ENCODE measurements at regions not wholly inside any gene's neighbourhood (a gene's known extent, or its start where the extent isn't known, plus 50 kb on each side); places are given as distances from the start of the nearest gene placed in this dataset.

DNA sequence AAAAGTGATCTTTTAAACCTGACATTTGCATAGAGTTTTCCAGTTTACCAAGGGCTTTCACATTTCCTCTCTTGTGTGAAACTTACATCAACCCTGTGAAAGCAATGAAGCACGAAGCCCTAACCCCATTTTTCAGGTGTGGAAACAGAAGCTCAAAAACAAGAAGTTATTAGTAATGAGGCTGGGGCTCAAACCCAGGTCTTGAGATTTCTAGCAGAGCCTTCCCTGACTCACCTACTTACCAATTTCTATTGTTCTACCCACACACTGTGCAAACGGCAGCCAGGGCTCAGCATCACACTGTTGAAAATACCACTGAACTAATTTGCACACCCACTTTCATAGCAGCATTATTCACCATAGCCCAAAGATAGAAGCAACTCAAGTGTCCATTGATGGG, 117.8 kb upstream of the IGF1R start:
- 0% methylated on average over 2 of the region's 2 CpGs for WGBS (ENCODE audit: insufficient coverage, low coverage, missing lambda C conversion rate)
- intact Hi-C loops (cut with micrococcal nuclease), result no loop called here
- no TSS peak for BruUV-seq (replicated peaks)
- TF ChIP-seq MYBL2 (IDR thresholded peaks at IDR 0.05; ENCODE audit: low read depth) (no peak), MYBL2 (CRISPR knock-in tag; IDR thresholded peaks at IDR 0.05; ENCODE audit: borderline replicate concordance) (no peak), ZNF384 (IDR thresholded peaks at IDR 0.05; ENCODE audit: low read depth, low read length) (no peak), ZNF57 (CRISPR knock-in tag; IDR thresholded peaks at IDR 0.05) (no peak), LARP7 (IDR thresholded peaks at IDR 0.05) (no peak), DPF2 (IDR thresholded peaks at IDR 0.05) (no peak), U2AF1 (optimal IDR thresholded peaks at IDR 0.05; ENCODE audit: low read depth, low read length) (no peak)
- TF ChIP-seq, protein P1, sequence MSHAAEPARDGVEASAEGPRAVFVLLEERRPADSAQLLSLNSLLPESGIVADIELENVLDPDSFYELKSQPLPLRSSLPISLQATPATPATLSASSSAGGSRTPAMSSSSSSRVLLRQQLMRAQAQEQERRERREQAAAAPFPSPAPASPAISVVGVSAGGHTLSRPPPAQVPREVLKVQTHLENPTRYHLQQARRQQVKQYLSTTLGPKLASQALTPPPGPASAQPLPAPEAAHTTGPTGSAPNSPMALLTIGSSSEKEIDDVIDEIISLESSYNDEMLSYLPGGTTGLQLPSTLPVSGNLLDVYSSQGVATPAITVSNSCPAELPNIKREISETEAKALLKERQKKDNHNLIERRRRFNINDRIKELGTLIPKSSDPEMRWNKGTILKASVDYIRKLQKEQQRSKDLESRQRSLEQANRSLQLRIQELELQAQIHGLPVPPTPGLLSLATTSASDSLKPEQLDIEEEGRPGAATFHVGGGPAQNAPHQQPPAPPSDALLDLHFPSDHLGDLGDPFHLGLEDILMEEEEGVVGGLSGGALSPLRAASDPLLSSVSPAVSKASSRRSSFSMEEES (CRISPR knock-in tag; IDR thresholded peaks at IDR 0.05), result no peak
- Histone ChIP-seq H3K27me3 (ENCODE audit: control insufficient read depth in 2 of 2, insufficient read depth in 2 of 2, low read length in 2 of 2) (peaks cover 9 to 19% of the 10 kb centered on the region in 2 experiments; a peak in 4 of 5 replicates), H3K36me3 (ENCODE audit: control insufficient read depth, insufficient read depth, low read length) (no peaks in the 10 kb centered on the region), H3K4me2 (ENCODE audit: insufficient read depth, low read length) (no peak overlapping the region), H2AFZ (ENCODE audit: low read depth, low read length) (no peak overlapping the region), H4K20me1 (replicated peaks; ENCODE audit: control insufficient read depth, insufficient read depth, low read length) (no peaks in the 10 kb centered on the region), H3K9me1 (ENCODE audit: control insufficient read depth, insufficient read depth, low read length) (no peaks in the 10 kb centered on the region), H3K27ac (ENCODE audit: extremely low read depth, low read depth, low read length) (no peak overlapping the region), H3K9ac (ENCODE audit: insufficient read depth in 1 of 2, low read depth in 2 of 2, low read length in 2 of 2) (no peak overlapping the region), H3K9me3 (replicated peaks; ENCODE audit: control insufficient read depth, insufficient read depth, low read depth, low read length) (no peaks in the 10 kb centered on the region), H3K4me3 (no peak overlapping the region), H3K79me2 (ENCODE audit: control insufficient read depth, insufficient read depth, low read length) (no peaks in the 10 kb centered on the region), H3K4me1 (replicated peaks in 1 of 2; ENCODE audit: control insufficient read depth in 2 of 2, insufficient read depth in 2 of 2, low read length in 2 of 2) (no peaks in the 10 kb centered on the region; a peak in 1 of 5 replicates)
- ChIA-PET POLR2A (interaction anchor here (0.6 kb wide), 1 partner anchor 26 kb away, joined by 4 read pairs; no protein-coding TSS in a partner anchor), CTCF (ENCODE audit: low intra/inter-chr PET ratio) (no interaction called here)
- in situ Hi-C loops (cut with MboI), result no loop called here
- no peak for FAIRE-seq
- no peak for ATAC-seq
- DNase-seq (ENCODE audit: extremely low read depth in 1 of 4, low spot score in 3 of 4), result no peak
